Fibroblast of villous mesenchyme (primary cell): ENCODE measurements at regions not wholly inside any gene's neighbourhood (a gene's known extent, or its start where the extent isn't known, plus 50 kb on each side); places are given as distances from the start of the nearest gene placed in this dataset.

Experiments
- DNase-seq: peaks from one replicate; pipeline ENCODE4 v3.0.0-alpha.2; 2010; ENCODE audit warnings: low read depth
- H3K4me3 ChIP-seq: 2 replicates; pipeline ENCODE4 v1.5.1; 2011; ENCODE audit warnings: low read depth, mild to moderate bottlenecking, low read length
- TF ChIP-seq, protein P1 (sequence below): IDR thresholded peaks from 2 replicates; pipeline ENCODE4 v1.5.1; 2012; ENCODE audit warnings: low read depth, mild to moderate bottlenecking, low read length; ENCODE audit not compliant: insufficient read depth

DNA sequence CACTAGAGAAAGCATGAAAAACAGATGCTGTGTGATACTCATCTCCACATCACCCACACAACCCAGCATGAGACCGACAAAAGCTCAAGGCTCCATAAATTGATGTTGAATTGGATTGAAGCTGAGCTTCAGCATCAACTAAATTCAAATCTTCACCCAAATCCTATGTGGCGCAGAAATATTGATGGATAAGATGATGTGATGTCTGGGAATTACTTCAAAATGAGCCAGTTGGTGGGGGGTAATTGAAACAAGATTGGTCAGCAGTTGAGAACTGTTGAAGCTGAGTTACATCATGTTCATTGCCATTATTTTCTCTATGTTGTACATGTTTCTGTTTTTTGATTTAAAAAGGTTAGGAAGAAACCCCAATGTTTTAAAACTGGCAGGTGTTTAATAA lies 166.5 kb upstream of the STS start:
- no peak overlapping the region for H3K4me3 ChIP-seq
- DNase-seq = no peak
- TF ChIP-seq, protein P1, sequence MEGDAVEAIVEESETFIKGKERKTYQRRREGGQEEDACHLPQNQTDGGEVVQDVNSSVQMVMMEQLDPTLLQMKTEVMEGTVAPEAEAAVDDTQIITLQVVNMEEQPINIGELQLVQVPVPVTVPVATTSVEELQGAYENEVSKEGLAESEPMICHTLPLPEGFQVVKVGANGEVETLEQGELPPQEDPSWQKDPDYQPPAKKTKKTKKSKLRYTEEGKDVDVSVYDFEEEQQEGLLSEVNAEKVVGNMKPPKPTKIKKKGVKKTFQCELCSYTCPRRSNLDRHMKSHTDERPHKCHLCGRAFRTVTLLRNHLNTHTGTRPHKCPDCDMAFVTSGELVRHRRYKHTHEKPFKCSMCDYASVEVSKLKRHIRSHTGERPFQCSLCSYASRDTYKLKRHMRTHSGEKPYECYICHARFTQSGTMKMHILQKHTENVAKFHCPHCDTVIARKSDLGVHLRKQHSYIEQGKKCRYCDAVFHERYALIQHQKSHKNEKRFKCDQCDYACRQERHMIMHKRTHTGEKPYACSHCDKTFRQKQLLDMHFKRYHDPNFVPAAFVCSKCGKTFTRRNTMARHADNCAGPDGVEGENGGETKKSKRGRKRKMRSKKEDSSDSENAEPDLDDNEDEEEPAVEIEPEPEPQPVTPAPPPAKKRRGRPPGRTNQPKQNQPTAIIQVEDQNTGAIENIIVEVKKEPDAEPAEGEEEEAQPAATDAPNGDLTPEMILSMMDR = no peak

GRCh38 chrX:6968231-6968630 lies 179.3 kb upstream of the STS start:
- no peak for DNase-seq
- H3K4me3 ChIP-seq = no peak overlapping the region
- TF ChIP-seq, protein P1 = no peak

DNA sequence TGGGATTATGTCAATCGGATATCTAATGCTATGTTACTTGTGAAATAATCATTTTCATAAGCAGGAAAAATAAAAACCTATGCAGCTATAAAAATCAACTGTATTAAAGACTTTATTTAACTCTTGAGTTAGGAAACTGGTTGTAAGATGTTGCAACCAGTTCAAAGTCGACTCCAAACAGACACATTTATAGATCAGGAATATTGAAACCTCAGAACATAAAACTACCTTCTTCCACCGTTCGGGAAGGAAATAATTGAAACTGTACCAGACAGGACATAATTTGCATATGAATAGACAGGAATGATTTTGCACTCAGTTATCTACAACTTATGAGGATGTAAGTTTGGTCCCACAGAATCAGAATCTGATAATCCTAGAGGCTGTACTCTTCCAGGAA lies 181.8 kb upstream of the STS start:
- no peak overlapping the region for H3K4me3 ChIP-seq
- DNase-seq = no peak
- TF ChIP-seq, protein P1 = no peak

DNA sequence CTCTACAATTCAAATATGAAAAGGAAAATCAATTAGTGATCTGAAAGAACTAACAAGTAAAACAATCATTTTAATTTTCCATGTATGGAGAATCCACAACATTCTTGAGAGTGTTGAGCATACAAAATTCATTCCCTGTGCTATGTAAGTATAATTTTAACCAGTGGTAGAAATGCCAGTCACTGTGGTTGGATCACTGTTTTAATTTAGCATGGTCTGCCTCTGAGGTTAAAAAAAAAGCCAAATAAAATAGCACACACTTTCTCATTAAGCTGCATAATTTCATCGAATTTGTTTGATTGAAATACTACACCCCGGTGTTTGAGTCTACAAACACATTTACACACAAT lies 185.5 kb upstream of the STS start:
- TF ChIP-seq, protein P1 = no peak
- no peak for DNase-seq
- H3K4me3 ChIP-seq = no peak overlapping the region

DNA sequence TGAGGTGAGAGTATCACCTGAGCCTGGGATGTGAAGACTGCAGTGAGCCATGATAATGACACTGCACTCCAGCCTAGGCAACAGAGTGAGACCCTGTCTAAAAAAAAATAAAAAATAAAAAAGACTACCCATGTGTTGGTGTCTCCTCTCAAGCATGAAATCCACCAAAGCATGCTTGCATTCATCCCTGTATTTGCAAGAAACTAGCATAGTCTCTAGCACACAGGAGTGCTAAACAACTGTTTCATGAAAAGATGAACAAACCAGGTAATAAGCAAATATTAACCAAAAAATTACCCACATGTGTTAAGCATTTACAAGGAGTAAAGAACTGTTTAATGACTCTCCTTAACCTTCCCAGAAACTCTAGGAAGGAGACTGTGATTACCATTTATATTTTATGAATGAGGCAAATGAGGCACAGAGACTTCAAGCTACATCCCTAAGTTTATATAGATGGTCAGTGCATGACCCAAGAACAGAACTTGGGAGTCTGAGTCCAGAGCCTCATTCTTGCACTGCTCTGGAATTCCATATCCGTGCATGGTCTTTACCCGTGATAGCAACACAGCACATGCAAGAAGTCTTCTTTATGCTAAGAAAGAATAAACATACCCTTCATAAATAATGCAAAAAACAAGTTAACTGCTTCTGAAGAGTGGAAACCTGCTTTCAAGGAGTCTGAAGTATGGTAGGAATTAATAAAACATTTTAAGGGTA lies 186.1 kb upstream of the STS start:
- TF ChIP-seq, protein P1 = no peak
- no peak overlapping the region for H3K4me3 ChIP-seq
- no peak for DNase-seq

DNA sequence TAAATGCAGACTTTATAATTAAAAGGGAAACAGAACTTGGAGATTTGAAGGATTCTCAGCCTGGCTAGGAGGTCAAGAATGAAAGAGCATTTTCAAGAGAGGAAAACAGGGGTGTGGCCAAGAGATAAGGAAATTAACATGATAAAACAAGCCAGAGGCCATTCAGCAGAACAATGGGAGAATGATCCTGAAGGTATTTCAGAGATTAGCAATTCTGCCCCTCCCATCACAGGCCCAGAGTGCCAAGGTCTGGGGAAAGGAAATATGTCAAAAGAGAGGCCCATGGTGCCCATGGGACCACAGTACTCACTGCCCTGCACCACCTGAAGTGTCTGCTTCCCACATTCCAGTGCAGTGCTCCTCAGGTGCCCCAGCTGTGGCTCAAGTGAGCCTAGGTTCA lies 188.5 kb upstream of the STS start:
- DNase-seq = no peak
- H3K4me3 ChIP-seq = no peak overlapping the region
- TF ChIP-seq, protein P1 = no peak

DNA sequence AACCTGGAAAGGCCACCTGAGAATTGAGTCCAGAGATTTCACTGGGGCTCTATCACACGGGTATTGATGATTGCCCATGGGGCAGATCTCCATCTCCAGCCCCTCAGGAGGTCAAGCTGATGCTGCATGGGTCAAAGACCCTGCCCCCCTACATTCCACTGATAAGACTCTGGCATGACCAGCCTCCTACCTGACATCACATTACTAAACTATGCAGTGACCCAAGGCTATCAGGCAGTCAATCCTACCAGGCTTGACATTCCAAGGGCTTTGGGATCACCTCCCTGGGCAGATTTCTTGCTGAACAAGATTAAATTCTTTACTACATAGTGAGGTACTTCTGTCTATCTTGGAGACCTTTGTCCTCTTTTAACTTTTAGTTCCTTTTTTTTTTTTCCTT lies 192.7 kb upstream of the STS start:
- TF ChIP-seq, protein P1 = no peak
- no peak overlapping the region for H3K4me3 ChIP-seq
- DNase-seq = no peak
